Mucosa of gallbladder (tissue), 1 donor: ENCODE measurements at regions not wholly inside any gene's neighbourhood (a gene's known extent, or its start where the extent isn't known, plus 50 kb on each side); places are given as distances from the start of the nearest gene placed in this dataset.

ENCODE experiments used
- DNase-seq: peaks from one replicate; pipeline ENCODE4 v3.0.0-alpha.2; 2020; ENCODE audit warnings: low spot score
- donor health status: DM: no; HTN: no; CAD: no.

DNA sequence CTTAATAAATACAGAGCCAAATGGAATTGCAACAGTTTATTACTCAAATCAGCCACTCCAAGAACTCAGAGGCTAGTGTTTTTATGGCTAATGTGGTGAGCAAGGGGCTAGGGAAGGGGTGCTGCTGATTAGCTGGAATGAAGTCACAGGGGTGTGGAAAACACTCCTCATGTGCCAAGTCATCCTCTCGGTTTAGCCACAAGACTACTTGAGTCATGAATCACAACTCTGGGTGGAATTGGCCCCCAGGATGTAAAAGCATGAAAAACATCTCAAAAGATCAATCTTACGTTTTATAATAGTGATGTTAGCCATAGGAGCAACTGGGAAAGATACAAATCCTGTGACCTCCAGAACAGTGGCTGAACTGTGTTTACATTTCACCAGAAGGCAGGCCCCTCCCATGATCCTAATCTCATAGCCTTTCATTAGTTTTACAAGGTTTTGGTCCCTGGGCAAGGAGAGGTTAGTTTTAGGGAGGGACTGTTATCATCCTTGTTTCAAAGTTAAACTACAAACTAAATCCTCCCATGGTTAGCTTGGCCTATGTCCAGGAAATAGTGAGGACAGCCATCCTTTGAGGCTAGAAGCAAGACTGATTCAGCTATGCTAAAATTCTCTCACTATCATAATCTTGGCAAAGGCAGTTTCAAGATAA is 2020.1 kb upstream of the PCDH20 start:
- no peak for DNase-seq

DNA sequence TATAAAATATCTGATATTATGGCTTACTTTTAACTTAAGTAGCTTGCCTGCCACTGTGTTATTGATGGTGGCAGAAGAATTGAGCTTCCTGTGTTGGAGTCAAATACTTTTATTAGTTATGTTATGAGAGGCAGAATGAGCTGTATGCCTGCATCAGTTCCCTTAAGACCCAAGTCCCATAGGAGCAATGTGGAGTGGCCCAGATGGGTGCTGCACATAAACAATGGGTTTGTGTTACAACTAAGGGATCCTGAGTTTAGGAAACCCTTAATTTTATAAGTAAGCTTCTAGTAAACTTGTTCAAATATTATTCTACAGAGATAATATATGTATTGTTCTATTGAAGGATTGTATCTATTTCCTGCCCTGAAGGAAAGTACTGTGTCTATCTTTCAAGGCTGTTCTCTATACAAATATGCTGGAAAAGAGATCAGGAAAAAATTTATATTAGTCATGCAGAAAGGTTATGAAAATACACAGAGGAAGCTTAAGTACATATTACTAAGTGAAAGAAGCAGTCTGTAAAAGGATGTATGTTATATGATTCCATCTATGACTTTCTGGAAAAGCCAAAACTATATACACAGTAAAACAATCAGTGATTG is 2018.0 kb upstream of the PCDH20 start:
- DNase-seq, result no peak

DNA sequence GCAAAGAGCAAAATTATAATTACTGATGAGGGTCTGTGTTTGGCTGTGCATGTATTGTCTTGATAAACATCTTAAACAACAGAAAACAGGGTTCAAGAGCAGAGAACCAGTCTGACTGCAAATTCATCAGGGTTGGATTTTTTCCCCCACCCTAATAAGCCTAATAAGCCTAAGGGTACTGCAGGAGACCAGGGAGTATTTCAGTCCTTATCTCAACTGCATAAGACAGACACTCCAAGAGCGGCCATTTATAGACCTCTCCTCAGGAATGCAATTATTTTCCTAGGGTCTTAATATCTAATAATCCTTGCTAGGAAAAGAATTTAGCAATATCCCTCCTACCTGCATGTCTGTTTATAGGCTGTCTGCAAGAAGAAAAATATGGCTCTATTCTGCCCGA is 2011.5 kb upstream of the PCDH20 start:
- no peak for DNase-seq

DNA sequence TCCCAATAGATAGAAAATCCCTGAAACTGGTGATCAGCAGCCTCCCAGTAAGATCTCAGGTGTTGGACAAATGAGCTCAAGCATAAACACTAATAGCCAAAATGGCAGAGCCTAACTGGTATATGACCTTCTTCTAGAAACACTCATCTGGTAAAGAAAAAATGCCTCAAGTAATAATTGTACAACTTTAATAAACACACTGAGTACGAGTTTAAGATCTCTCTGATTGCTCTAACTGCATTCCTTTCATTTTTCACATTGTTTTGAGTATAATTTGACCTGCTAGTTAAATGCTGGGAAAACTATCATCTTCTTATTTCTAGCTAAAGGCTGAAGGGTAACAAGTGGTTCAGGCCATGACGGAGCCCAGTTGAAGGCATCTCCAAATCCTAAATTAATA is 2009.5 kb upstream of the PCDH20 start:
- DNase-seq, result no peak

- DNase-seq, result no peak
Observed at GRCh38 chr13:63421123-63421522, 2005.5 kb upstream of the PCDH20 start.

GRCh38 chr13:63420685-63421084 is 2005.0 kb upstream of the PCDH20 start:
- DNase-seq, result no peak

DNA sequence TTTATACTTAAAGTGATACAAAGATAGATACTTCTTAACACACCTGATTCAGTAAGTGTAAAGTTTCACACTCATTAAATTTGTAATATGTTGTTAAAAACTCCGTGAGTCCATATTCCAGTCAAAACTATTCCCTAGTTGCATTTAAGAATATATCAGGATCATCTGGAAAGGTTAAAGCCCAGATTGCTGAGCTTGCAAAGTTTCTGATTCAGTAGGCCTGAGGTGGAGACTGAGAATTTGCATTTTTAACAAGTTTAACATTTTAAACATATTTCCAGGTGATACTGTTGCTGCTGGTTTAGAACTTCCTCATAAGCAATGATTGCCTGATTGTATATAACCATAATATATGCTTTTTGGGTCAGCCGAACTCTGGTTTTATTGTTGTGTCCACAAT is 1998.6 kb upstream of the PCDH20 start:
- DNase-seq, result no peak

- DNase-seq, result no peak
Observed at GRCh38 chr13:63409791-63410351, 1994.2 kb upstream of the PCDH20 start.

GRCh38 chr13:63408331-63409189 is 1992.9 kb upstream of the PCDH20 start:
- DNase-seq, result no peak

- no peak for DNase-seq
Observed at GRCh38 chr13:63403733-63404132, 1988.1 kb upstream of the PCDH20 start.

DNA sequence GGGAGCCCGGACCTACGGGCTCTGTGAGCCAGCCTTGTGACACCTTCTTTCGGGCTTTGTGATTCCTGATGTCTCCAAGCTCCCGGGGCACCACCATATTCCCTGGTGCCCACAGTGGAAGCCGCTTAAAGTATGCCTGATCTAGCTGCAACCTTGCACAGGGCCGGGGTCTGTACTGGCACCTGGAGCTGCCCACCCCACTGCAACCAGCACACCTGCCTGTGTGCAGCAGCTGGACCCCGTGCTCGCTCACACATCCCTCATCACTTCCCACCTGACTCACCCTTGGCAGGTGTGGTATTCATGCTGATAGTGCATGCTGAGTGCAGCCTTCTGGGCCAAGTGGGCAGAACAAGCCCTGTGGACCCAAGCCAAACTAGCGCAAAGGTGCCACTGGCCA is 1981.1 kb upstream of the PCDH20 start:
- DNase-seq, result no peak

DNA sequence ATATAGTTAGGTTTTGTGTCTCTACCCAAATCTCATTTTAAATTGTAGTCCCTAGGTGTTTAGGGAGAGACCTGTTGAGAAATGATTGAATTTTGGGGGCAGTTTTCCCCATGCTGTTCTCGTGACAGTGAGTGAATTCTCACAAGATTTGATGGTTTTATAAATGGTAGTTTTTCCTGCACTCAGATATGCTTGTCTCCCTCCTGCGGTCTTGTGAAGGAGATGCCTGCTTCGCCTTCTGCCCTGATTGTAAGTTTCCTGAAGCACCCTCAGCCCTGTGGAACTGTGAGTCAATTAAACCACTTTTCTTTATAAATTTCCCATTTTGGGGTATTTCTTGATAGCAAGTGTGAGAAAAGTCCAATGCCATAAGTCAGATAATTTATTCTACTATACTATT is 1977.5 kb upstream of the PCDH20 start:
- no peak for DNase-seq

DNA sequence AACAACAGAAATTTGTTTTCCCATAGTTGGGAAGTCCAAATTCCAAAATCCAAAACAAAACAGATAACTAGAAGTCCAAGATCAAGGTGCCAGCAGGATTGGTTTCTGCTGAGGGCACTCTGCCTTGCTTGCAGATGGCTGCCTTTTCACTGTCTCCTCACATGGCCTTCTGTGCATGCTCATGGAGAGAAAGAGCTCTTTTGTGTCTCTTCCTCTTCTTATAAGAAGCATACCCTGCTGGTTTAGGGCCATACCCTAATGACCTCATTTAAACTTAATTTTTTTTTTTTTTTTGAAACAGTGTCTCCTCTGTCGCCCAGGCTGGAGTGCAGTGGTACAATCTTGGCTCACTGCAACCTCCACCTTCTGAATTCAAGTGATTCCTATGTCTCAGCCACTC is 1974.1 kb upstream of the PCDH20 start:
- DNase-seq, result no peak

- DNase-seq, result no peak
Observed at GRCh38 chr13:63381078-63381859, 1965.6 kb upstream of the PCDH20 start.

- no peak for DNase-seq
Observed at GRCh38 chr13:63377986-63378385, 1962.3 kb upstream of the PCDH20 start.

- DNase-seq, result no peak
Observed at GRCh38 chr13:63370101-63370500, 1954.5 kb upstream of the PCDH20 start.

DNA sequence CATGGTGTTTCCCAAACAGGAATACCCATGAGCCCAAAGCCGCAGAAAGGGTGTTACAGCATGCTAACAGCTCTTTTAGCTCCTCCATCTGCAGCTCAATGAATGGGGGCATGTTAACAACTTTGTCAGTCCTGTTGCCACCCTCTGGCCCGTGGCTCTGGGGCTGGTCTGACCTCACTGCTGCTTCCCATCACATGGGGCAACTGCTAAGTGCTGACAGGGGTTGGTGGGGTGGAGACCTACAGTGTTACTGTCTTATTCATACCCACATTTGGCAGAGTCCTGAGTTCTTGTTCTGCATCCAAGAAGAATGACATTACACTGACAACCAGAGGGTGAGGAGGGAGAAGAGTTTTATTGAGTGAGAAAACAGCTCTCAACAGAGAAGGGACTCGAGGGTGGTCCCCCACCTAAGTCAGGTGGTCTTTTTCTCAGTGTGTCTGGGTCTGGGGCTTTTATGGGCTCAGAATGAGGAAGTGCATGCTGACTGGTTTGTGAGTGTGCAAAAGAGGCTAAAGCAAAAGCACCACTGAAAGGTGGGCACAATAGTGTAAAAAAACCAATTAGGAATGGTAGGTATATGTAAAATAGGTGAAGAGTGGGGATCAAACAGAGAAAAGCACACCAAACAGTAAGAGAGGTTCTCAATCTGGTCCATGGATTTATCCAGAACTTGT is 1952.0 kb upstream of the PCDH20 start:
- no peak for DNase-seq

DNA sequence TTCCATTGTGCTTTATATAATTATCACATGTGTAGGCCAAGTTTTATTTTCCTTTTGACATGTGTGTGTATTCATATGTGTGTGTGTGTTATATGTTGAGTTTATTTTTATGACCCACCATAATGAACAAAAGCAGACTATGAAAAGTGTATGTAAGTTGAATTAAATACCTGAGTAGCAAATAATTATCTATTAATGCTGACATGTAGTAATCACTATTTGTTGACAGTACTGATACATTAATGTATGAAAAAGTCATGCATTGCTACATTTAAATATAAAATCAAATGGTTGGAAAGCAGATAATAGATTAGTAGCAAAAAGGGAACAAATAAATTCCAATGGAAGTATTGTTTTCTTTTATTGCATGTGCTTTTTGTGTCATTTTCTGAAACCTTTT is 1948.5 kb upstream of the PCDH20 start:
- DNase-seq, result no peak

DNA sequence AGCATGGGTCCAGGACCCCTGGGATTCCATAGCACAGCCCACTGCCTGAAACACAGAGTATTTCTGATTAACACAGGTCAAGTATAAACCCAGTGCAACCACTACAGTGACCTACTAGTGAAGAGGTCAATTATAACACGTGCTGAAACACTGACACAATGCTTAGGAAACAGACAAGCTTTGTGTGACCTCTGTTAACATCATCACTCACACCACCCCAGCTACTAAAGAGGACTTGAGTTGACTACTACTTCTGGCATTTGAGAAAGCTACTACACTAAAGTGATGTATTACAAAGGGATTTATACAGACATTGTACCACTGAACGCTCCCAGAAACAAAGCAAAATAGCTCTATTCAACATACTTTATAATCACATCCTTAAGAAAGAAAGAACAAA is 1935.9 kb upstream of the PCDH20 start:
- no peak for DNase-seq

GRCh38 chr13:63351081-63351480 is 1935.4 kb upstream of the PCDH20 start:
- DNase-seq, result no peak

DNA sequence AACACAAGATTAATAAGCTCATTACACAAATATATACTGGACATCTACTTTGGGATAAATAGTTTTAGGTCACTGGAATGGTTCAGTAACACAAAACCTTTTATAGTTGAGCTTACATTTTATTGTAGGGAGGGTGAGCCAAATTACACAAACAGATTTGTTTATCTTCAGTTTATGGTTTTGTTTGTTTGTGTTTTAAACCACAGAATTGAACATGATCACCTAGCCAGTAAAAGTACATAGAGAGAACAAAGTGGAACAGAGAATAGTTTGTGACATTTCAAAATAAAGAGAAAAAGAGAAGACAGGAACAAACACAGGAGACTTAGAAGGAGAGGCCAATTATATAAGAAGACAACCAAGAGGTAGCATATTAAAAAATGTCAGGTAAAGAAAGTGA is 1930.2 kb upstream of the PCDH20 start:
- DNase-seq, result no peak
